Fibroblast of gingiva (primary cell): ENCODE measurements at regions not wholly inside any gene's neighbourhood (a gene's known extent, or its start where the extent isn't known, plus 50 kb on each side); places are given as distances from the start of the nearest gene placed in this dataset.
A peak's percentile ranks its signal among the peaks of the same experiment; 100 is the strongest.

Experiments used
- DNase-seq: peaks from one replicate; pipeline ENCODE4 v3.0.0-alpha.2; 2011; ENCODE audit warnings: low read depth

GRCh38 chr6:24987446-24988115 is 51.8 kb upstream of the RIPOR2 start:
- DNase-seq = no peak

GRCh38 chr6:24988562-24988961 is 52.8 kb upstream of the RIPOR2 start:
- DNase-seq = no peak

- DNase-seq = no peak
Measured at GRCh38 chr6:24990236-24990845, 54.6 kb upstream of the RIPOR2 start.

- no peak for DNase-seq
Measured at GRCh38 chr6:24990944-24991809, 55.4 kb upstream of the RIPOR2 start.

GRCh38 chr6:24991810-24992467 is 56.2 kb upstream of the RIPOR2 start:
- DNase-seq = peak; percentile 37

GRCh38 chr6:24994812-24995211 is 59.1 kb upstream of the RIPOR2 start:
- DNase-seq = no peak

GRCh38 chr6:24995270-24995669 is 59.5 kb upstream of the RIPOR2 start:
- no peak for DNase-seq

- DNase-seq = no peak
Measured at GRCh38 chr6:24996269-24996836, 60.6 kb upstream of the RIPOR2 start.

GRCh38 chr6:24997231-24997630 is 61.5 kb upstream of the RIPOR2 start:
- DNase-seq = no peak

GRCh38 chr6:24997905-24998304 is 62.1 kb upstream of the RIPOR2 start:
- DNase-seq = no peak

- DNase-seq = no peak
Measured at GRCh38 chr6:25002326-25003091, 66.7 kb upstream of the RIPOR2 start.

- no peak for DNase-seq
Measured at GRCh38 chr6:25004357-25004756, 68.6 kb upstream of the RIPOR2 start.

- no peak for DNase-seq
Measured at GRCh38 chr6:25005010-25005409, 69.2 kb upstream of the RIPOR2 start.

GRCh38 chr6:25006075-25006474 is 70.3 kb upstream of the RIPOR2 start:
- DNase-seq = no peak

- peak; percentile 97 for DNase-seq
Measured at GRCh38 chr6:25006565-25007001, 70.8 kb upstream of the RIPOR2 start.

GRCh38 chr6:25007269-25007699 is 71.5 kb upstream of the RIPOR2 start:
- no peak for DNase-seq

- peak; percentile 30 for DNase-seq
Measured at GRCh38 chr6:25008707-25009392, 73.1 kb upstream of the RIPOR2 start.

- DNase-seq = no peak
Measured at GRCh38 chr6:25009393-25009710, 73.6 kb upstream of the RIPOR2 start.

GRCh38 chr6:25010176-25010575 is 74.4 kb upstream of the RIPOR2 start:
- DNase-seq = no peak

GRCh38 chr6:25010902-25011625 is 75.3 kb upstream of the RIPOR2 start:
- peak; percentile 50 for DNase-seq
